CD14-positive monocyte (primary cell): ENCODE measurements at regions not wholly inside any gene's neighbourhood (a gene's known extent, or its start where the extent isn't known, plus 50 kb on each side); places are given as distances from the start of the nearest gene placed in this dataset.

Experiments
- DNase-seq, 3 donors: peaks; one replicate each; pipeline ENCODE4 v3.0.0-alpha.2; 2011 to 2022
- H2AFZ ChIP-seq: 2 replicates; pipeline ENCODE4 v1.6.0; 2012; ENCODE audit warnings: mild to moderate bottlenecking, low read depth, low read length, inconsistent platforms; ENCODE audit not compliant: insufficient read depth, poor library complexity, severe bottlenecking
- H3K27ac ChIP-seq, 2 donors: 1 replicate in 1 of 2; 2 replicates in 1 of 2; pipeline ENCODE4 v1.5.1; 2012 to 2013; ENCODE audit warnings: low read length in 2 of 2, control low read depth in 1 of 2, inconsistent platforms in 1 of 2, low read depth in 1 of 2, mild to moderate bottlenecking in 1 of 2
- H3K27me3 ChIP-seq, 2 donors: one replicate each; pipeline versions ENCODE4 v1.6.0 to v1.6.1; 2011 to 2013; ENCODE audit warnings: low read length in 2 of 2; ENCODE audit not compliant: control insufficient read depth in 2 of 2, insufficient read depth in 2 of 2
- H3K36me3 ChIP-seq, 2 donors: replicated peaks in 1 of 2; 1 replicate in 1 of 2; 2 replicates in 1 of 2; pipeline versions ENCODE4 v1.5.1 to v1.6.1; 2012 to 2013; ENCODE audit warnings: low read length in 2 of 2, control low read depth in 1 of 2, inconsistent platforms in 1 of 2, mild to moderate bottlenecking in 1 of 2; ENCODE audit not compliant: insufficient read depth in 2 of 2, control insufficient read depth in 1 of 2
- H3K4me1 ChIP-seq, 2 donors: 1 replicate in 1 of 2; 2 replicates in 1 of 2; pipeline versions ENCODE4 v1.5.1 to v1.6.1; 2012 to 2013; ENCODE audit warnings: low read length in 2 of 2, control low read depth in 1 of 2, inconsistent platforms in 1 of 2, mild to moderate bottlenecking in 1 of 2, moderate library complexity in 1 of 2; ENCODE audit not compliant: insufficient read depth in 2 of 2, control insufficient read depth in 1 of 2
- H3K4me2 ChIP-seq: replicated peaks from 2 replicates; pipeline ENCODE3; 2012; ENCODE audit warnings: low read length, moderate library complexity, mild to moderate bottlenecking; ENCODE audit not compliant: poor library complexity, severe bottlenecking; ENCODE audit errors: extremely low read depth
- H3K4me3 ChIP-seq, 3 experiments: fragments of 200-600 bp in 1 of 3; sonication (generic) in 1 of 3; replicated peaks in 1 of 3; 1 replicate in 2 of 3; 2 replicates in 1 of 3; pipeline ENCODE4 v1.5.1; 2011 to 2013; ENCODE audit warnings: low read length in 3 of 3, mild to moderate bottlenecking in 3 of 3, control low read depth in 2 of 3, low read depth in 2 of 3, inconsistent platforms in 1 of 3, moderate library complexity in 1 of 3
- H3K79me2 ChIP-seq: 2 replicates; pipeline ENCODE4 v1.6.0; 2012; ENCODE audit warnings: mild to moderate bottlenecking, control low read depth, inconsistent platforms, low read length, moderate library complexity; ENCODE audit not compliant: insufficient read depth
- H3K9ac ChIP-seq: 2 replicates; pipeline ENCODE4 v1.6.0; 2017; ENCODE audit warnings: low read length, mild to moderate bottlenecking; ENCODE audit not compliant: insufficient read depth, poor library complexity, severe bottlenecking
- H3K9me3 ChIP-seq, 2 donors: replicated peaks in 1 of 2; 1 replicate in 1 of 2; 2 replicates in 1 of 2; pipeline versions ENCODE4 v1.5.1 to v1.6.1; 2012 to 2013; ENCODE audit warnings: low read length in 2 of 2, control low read depth in 1 of 2; ENCODE audit not compliant: control insufficient read depth in 1 of 2, insufficient read depth in 1 of 2
- H4K20me1 ChIP-seq: 2 replicates; pipeline ENCODE4 v1.6.0; 2012; ENCODE audit warnings: mild to moderate bottlenecking, low read length, control low read depth, moderate library complexity; ENCODE audit not compliant: insufficient read depth
- H3K27ac Mint-ChIP-seq, 7 donors: one replicate each; pipeline ENCODE4 v1.8.0; 2020; ENCODE audit warnings: mild to moderate bottlenecking in 7 of 7, mixed read lengths in 7 of 7, moderate library complexity in 6 of 7, inconsistent platforms in 2 of 7
- H3K27me3 Mint-ChIP-seq, 3 donors: one replicate each; pipeline ENCODE4 v1.8.0; 2021 to 2022; ENCODE audit warnings: low read depth in 3 of 3, mild to moderate bottlenecking in 3 of 3, mixed read lengths in 3 of 3, moderate library complexity in 3 of 3, inconsistent platforms in 1 of 3
- H3K36me3 Mint-ChIP-seq, 2 donors: one replicate each; pipeline ENCODE4 v1.8.0; 2020; ENCODE audit warnings: mixed read lengths in 2 of 2, inconsistent platforms in 1 of 2, mild to moderate bottlenecking in 1 of 2
- H3K4me1 Mint-ChIP-seq: one replicate; pipeline ENCODE4 v1.8.0; 2020; ENCODE audit warnings: mild to moderate bottlenecking, mixed read lengths
- H3K4me3 Mint-ChIP-seq, 2 donors: one replicate each; pipeline ENCODE4 v1.8.0; 2020; ENCODE audit warnings: mild to moderate bottlenecking in 2 of 2, mixed read lengths in 2 of 2, moderate library complexity in 1 of 2
- H3K9me3 Mint-ChIP-seq, 7 donors: one replicate each; pipeline ENCODE4 v1.8.0; 2020 to 2022; ENCODE audit warnings: mixed read lengths in 7 of 7, mild to moderate bottlenecking in 6 of 7, moderate library complexity in 6 of 7, inconsistent platforms in 2 of 7
- WGBS: methylation state at CpG from one replicate; pipeline ENCODE4 v1.1.5; 2013; ENCODE audit warnings: missing lambda C conversion rate; ENCODE audit not compliant: insufficient coverage; 5-methylcytosine and 5-hydroxymethylcytosine counted together
- intact Hi-C, 2 donors: fragments of 100-400 bp; cut with micrococcal nuclease; formaldehyde crosslinking; loops; one replicate each; pipeline versions ENCODE4 v1.15.0 to v1.15.1; 2023
- TF ChIP-seq, protein P1 (sequence below): fragments of 200-600 bp; IDR thresholded peaks from one replicate; pipeline ENCODE4 v1.8.0; 2022; ENCODE audit warnings: antibody characterized with exemption, mild to moderate bottlenecking

DNA sequence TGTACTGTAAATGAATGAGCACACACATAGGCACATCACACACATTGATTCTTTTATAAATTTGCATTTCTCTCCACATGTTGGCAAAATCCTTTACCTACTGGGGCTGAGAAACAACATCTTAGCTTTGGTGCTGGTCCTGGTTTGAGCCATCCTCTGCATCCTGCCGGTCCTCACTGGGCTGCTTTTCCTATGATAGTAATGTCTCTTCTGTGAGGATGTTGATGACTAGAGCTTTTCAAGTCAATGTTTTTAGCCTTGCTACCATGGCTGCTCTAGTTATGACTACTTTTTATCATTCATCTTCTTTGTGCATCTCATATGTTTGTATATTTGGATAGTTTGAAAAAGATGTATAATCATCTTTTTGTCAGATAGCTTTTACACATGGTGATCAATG is 280.4 kb upstream of the CD180 start:
- intact Hi-C loops: no loop called here
- H3K9me3 Mint-ChIP-seq: no peaks in the 10 kb centered on the region
- no peaks in the 10 kb centered on the region for H3K4me1 Mint-ChIP-seq

DNA sequence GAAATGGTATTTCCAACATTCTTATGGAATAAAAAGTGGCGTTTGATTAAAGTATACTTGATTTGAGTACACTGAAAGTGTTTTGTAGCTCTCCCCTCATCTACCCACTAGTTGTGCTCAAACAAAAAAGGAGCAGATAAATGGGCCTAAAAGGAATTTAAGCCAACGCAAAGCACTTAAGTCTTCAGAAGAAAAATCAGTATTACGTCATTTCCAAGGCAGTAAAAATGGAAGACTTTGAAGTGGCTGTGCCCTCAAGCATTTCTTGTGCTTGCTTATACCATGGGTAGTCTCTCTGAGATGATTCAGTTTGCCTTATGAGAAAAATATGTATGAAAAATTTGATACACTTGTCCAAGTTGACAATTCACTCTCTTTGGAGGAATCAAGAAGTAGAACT is 279.9 kb upstream of the CD180 start:
- Histone ChIP-seq H4K20me1 (no peaks in the 10 kb centered on the region), H3K4me3 (no peak overlapping the region), H3K4me2 (no peak overlapping the region), H3K36me3 (no peaks in the 10 kb centered on the region), H3K27ac (no peak overlapping the region), H3K4me1 (no peaks in the 10 kb centered on the region), H3K9me3 (no peaks in the 10 kb centered on the region), H3K27me3 (no peaks in the 10 kb centered on the region), H3K9ac (no peak overlapping the region), H3K79me2 (no peaks in the 10 kb centered on the region), H2AFZ (no peak overlapping the region)
- no peak overlapping the region for H3K4me3 Mint-ChIP-seq
- H3K4me1 Mint-ChIP-seq: no peaks in the 10 kb centered on the region
- H3K36me3 Mint-ChIP-seq: no peaks in the 10 kb centered on the region
- DNase-seq: no peak
- 93% methylated on average over 2 of the region's 3 CpGs for WGBS
- H3K27ac Mint-ChIP-seq: no peak overlapping the region
- TF ChIP-seq, protein P1, sequence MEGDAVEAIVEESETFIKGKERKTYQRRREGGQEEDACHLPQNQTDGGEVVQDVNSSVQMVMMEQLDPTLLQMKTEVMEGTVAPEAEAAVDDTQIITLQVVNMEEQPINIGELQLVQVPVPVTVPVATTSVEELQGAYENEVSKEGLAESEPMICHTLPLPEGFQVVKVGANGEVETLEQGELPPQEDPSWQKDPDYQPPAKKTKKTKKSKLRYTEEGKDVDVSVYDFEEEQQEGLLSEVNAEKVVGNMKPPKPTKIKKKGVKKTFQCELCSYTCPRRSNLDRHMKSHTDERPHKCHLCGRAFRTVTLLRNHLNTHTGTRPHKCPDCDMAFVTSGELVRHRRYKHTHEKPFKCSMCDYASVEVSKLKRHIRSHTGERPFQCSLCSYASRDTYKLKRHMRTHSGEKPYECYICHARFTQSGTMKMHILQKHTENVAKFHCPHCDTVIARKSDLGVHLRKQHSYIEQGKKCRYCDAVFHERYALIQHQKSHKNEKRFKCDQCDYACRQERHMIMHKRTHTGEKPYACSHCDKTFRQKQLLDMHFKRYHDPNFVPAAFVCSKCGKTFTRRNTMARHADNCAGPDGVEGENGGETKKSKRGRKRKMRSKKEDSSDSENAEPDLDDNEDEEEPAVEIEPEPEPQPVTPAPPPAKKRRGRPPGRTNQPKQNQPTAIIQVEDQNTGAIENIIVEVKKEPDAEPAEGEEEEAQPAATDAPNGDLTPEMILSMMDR: no peak
- intact Hi-C loops: no loop called here
- H3K27me3 Mint-ChIP-seq: no peaks in the 10 kb centered on the region
- H3K9me3 Mint-ChIP-seq: no peaks in the 10 kb centered on the region

More for the DNA sequence above, 280.4 kb upstream of the CD180 start:
- Histone ChIP-seq H3K4me2 (no peak overlapping the region), H2AFZ (no peak overlapping the region), H3K36me3 (no peaks in the 10 kb centered on the region), H3K4me1 (no peaks in the 10 kb centered on the region), H3K79me2 (no peaks in the 10 kb centered on the region), H4K20me1 (no peaks in the 10 kb centered on the region), H3K27me3 (no peaks in the 10 kb centered on the region), H3K9ac (no peak overlapping the region), H3K27ac (no peak overlapping the region), H3K4me3 (no peak overlapping the region), H3K9me3 (no peaks in the 10 kb centered on the region)
- no peaks in the 10 kb centered on the region for H3K36me3 Mint-ChIP-seq
- TF ChIP-seq, protein P1: no peak
- no peak for DNase-seq
- no peak overlapping the region for H3K4me3 Mint-ChIP-seq
- H3K27me3 Mint-ChIP-seq: no peaks in the 10 kb centered on the region
- no peak overlapping the region for H3K27ac Mint-ChIP-seq
- no CpG with 5 or more reads among the region's 1 CpG for WGBS
